ENCODE measurements at regions not wholly inside any gene's neighbourhood (a gene's known extent, or its start where the extent isn't known, plus 50 kb on each side); places are given as distances from the start of the nearest gene placed in this dataset.
"Not testable (repeated sequence)": the region's sequence is repeated elsewhere in the genome, so short reads cannot be mapped to it uniquely, and the experiment has no call there.

DNA sequence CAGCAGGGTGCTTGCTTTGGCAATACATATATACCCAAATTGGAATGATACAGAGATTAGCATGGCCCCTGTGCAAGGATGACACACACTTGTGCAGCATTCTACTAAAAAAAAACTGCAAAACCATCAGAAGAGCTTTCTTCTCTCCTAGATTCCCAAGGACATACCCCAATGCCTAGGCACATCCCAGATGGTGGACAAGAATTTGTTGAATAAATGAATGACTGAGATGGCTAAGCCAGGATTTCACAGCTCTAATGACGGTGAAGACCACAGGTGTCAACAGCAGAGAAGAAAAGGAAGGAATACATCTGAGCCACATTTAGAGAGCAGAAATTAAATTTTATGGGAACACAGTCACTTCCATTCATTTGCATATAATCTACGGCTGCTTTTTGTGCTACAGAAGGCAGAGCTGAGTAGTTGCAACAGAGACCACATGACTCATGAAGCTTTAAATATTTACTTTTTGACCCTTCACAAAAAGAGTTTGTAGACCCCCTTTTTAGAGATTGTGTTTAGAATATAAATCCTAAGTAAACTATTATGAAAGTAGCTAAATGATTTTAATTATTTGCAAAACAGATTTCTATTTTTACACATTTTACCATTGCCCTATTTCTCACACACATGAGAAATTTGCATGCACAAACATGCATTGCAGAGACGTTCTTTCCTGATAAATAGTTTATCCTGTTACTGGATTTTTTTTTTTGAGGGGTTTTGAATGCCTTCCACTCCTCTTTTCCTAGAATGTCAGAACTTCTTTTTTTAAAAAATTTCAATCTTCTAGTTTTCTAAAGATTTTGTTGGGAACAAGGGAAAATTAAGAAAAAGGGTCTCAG, 119.0 kb downstream of the PMAIP1 start:
- H3K27me3 ChIP-seq: no peaks in the 10 kb centered on the region
- no peak for DNase-seq
- no peaks in the 10 kb centered on the region for H3K36me3 ChIP-seq
- H3K9me3 ChIP-seq: no peaks in the 10 kb centered on the region
- no peak overlapping the region for H3K4me3 ChIP-seq

DNA sequence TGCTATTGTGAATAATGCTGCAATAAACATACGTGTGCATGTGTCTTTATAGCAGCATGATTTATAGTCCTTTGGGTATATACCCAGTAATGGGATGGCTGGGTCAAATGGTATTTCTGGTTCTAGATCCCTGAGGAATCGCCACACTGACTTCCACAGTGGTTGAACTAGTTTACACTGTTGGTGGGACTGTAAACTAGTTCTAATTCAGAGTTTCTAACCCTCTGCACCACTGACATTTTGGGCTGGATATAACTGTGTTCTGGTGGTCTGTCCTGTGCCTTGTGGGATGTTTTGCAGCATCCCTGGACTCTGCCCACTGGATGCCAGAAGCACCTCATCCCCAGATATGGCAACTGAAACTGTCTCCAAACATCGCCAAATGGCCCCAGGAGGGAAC, 118.3 kb downstream of the PMAIP1 start:
- H3K4me3 ChIP-seq, H3K36me3 ChIP-seq, H3K27me3 ChIP-seq, H3K9me3 ChIP-seq, DNase-seq: not testable (repeated sequence)

DNA sequence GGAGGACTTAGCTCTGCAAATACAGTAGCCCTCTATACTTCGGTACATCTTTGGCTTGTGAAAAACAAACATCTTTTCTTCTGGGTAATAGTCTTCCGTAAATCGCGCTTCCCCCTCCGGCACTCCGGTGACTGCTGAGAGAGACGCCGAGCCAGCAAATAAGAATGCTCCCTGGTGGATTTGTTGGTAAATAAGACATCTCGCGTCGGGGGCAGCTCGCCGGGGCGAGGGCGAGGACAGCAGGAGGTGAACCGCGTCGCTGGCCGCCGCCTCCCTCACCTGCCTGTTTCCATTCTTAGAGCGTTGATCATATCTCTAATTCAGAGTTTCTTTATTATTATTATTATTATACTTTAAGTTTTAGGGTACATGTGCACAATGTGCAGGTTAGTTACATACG, 117.6 kb downstream of the PMAIP1 start:
- H3K4me3 ChIP-seq: no peak overlapping the region
- H3K36me3 ChIP-seq: no peaks in the 10 kb centered on the region
- DNase-seq: no peak

DNA sequence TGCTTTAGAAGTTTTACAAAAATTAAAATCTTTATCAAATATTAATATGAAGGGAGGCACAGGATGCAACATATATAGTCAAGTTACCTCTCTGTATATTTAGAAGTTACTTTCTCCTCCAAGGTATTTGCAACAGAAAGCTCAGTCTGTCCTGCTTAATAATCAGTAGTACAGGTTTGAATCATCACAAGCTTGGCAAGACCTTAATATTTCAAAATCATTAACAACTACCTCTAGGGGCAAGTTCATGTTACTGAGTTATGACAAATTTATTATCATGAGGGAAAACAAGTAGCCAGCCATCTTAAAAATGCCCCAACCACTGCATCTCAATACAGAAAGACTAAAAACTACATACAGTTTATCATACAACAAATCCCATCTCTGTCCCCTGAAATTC, 116.0 kb downstream of the PMAIP1 start:
- not testable (repeated sequence) for H3K36me3 ChIP-seq, H3K27me3 ChIP-seq, H3K9me3 ChIP-seq, H3K4me3 ChIP-seq, DNase-seq

More for the DNA sequence above, 117.6 kb downstream of the PMAIP1 start:
- no peaks in the 10 kb centered on the region for H3K9me3 ChIP-seq
- no peaks in the 10 kb centered on the region for H3K27me3 ChIP-seq

DNA sequence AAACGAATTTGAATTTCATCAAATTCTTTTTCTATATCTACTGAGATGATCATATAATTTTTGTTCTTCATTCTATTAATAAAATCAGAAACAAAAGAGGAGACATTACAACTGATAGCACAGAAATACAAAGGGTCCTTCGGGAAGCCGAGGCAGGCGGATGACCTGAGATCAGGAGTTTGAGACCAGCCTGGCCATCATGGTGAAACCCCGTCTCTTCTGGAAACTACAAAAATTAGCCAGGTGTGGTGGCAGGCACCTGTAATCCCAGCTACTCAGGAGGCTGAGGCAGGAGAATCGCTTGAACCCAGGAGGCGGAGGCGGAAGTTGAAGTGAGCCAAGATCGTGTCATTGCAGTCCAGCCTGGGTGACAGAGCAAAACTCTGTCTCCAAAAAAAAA, 113.4 kb downstream of the PMAIP1 start:
- H3K4me3 ChIP-seq, H3K9me3 ChIP-seq, H3K27me3 ChIP-seq, DNase-seq, H3K36me3 ChIP-seq: not testable (repeated sequence)

DNA sequence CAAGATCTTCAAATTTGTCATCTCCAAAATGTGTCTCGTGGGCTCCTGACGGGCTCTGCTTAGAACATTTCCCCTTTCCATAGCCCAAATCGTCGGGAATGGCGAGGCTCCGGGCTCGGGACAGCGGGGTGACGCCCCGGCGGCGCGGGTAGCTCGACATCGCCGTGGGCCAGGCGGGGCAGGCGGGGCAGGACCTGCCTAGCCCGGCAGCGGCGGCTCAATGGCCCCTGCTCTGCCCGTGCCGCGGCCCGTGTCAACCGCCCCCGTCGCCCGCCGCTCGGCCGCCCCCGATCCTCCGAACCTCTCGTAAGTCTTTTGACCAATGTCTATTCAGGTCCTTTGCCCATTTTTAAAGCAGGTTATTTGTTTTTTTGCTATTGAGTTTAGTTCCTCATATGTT, 111.2 kb downstream of the PMAIP1 start:
- Histone ChIP-seq H3K27me3 (no peaks in the 10 kb centered on the region), H3K36me3 (no peaks in the 10 kb centered on the region), H3K4me3 (no peak overlapping the region), H3K9me3 (no peaks in the 10 kb centered on the region)
- DNase-seq: no peak

DNA sequence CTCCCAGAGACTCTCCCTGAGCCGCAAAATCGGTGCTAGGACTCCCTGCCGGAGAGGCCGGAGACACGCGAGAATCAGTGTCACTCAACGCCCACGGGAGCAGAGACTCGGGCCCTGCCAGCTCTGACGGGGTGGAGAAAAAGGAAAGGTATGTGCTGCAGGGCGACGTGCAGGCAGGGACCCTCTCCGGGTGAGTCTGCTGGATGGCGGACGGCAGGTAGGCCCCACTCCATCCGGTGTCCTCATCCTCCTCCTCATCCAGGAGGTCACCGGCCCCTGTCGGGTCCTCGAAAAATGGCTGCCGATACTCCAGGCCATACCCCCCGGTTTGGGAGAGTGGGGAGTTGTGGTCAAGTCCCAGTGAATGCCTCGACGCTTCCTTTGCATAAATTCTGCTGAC, 110.7 kb downstream of the PMAIP1 start:
- H3K27me3 ChIP-seq: no peaks in the 10 kb centered on the region
- H3K9me3 ChIP-seq: no peaks in the 10 kb centered on the region
- H3K36me3 ChIP-seq: no peaks in the 10 kb centered on the region
- H3K4me3 ChIP-seq: no peak overlapping the region
- no peak for DNase-seq

DNA sequence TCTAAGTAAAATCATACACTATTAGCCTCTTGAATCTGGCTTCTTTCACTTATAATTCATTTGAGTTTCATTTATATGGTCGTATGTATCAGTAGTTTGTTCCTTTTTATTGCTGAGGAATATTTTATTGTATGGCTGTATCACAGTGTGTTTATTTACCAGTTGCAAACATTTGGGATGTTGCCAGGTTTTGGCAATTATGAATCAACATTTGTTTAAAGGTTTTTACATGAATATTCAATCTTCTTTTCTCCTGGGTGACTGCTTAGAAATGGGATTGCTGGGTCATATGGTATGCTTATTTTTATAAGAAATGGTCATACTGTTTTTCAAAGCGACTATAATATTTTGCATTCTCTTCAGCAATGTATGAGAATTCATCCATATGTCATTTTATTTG, 107.9 kb downstream of the PMAIP1 start:
- no peak overlapping the region for H3K4me3 ChIP-seq
- no peaks in the 10 kb centered on the region for H3K9me3 ChIP-seq
- no peaks in the 10 kb centered on the region for H3K27me3 ChIP-seq
- H3K36me3 ChIP-seq: no peaks in the 10 kb centered on the region
- DNase-seq: no peak

DNA sequence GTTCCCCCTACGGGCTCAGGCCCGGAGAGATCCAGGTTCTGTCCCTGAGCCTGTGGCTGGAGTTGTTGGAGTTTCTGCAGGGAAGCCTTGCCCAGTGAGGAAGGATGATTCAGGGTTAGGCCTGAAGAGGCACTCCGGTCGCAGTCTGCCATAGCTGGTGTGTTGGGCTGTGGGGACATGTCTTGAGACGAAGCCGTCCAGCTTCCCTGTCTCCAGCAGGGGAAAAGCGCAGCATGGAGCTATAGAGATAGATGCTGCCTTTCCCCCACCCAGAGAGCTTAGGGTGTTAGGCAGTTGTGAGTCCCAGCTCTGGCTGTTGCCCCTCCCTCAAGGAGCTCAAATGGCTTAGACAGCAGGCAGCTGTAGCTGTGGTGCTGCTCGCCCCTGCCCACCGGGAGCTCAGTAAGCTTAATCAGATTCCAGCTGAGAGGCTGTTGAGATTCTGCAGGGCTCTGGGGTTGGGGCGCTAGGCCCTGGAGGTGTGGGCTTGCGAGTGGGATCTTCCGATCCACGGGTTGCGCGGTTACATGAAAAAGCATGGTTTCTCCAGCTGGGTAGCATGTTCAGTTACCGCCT, 103.9 kb downstream of the PMAIP1 start:
- Histone ChIP-seq H3K27me3 (no peaks in the 10 kb centered on the region), H3K4me3 (no peak overlapping the region), H3K36me3 (no peaks in the 10 kb centered on the region), H3K9me3 (no peaks in the 10 kb centered on the region)
- DNase-seq: no peak

DNA sequence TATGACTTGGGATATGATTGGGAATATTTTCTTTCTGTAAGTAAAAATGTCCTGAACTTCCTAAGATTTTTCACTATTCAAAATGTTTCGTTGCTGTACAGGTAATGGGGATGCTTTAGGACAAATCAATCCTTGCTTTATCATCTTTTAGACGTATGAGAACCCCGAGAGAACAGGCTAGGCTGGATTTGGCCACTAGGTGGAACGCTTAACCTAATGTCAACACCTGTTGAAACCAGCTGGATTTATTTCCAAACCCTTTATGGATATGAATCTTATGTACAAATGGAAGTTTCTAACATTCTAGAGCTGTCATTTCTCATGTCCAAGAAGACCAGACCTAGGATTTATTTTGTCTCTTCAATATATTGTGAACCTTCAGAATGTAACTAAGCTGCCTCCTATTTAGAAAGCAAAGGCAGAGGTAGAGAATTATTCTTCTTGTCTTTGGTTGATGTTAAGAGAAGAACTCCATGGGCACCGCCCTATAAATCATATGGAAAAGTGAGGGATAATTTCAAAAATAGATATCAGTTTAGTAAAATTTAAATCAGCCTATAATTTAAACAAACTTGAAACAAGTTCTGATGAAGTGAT, 96.7 kb downstream of the PMAIP1 start:
- DNase-seq: peak; percentile 21
- Histone ChIP-seq H3K36me3 (no peaks in the 10 kb centered on the region), H3K4me3 (no peak overlapping the region), H3K27me3 (no peaks in the 10 kb centered on the region; the same call in 1 of the 2 replicates), H3K9me3 (no peaks in the 10 kb centered on the region)

DNA sequence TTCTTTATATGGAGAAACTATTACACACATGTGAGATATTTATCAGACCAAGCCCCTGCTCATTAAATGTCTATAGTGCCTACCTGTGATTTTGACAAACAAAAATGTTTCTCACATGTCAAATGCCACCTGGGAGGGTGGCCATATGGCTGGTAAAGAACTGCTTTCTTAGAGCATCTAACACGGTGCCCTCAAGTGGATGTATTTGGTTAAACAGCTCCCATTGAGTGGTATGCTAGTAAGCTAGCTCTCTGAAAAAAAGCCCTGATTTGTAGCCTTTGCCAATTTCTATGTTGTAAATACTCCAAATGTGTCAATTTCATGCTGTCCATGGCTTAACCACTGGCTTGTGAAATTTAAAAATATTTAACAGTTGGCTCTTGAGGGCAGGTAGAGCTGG, 94.6 kb downstream of the PMAIP1 start:
- DNase-seq: no peak
- Histone ChIP-seq H3K36me3 (no peaks in the 10 kb centered on the region), H3K9me3 (no peaks in the 10 kb centered on the region), H3K4me3 (no peak overlapping the region), H3K27me3 (peaks cover 2% of the 10 kb centered on the region; the same call in 1 of the 2 replicates)

DNA sequence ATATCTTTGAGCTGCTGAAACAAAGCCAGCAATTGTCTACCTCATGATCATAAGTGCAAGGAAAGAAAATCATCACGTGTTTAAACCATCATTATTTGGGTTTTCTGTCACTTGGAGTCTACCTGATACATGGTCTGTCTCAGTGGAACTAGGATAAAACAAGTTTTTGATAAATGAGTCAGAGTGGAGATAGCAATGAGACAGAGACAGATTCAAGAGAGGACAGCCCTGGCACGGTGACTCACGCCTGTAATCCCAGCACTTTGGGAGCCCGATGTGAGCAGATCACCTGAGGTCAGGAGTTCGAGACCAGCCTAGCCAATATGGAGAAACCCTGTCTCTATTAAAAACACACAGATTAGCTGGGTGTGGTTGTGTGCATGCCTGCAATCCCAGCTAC, 93.8 kb downstream of the PMAIP1 start:
- H3K4me3 ChIP-seq: no peak overlapping the region
- no peaks in the 10 kb centered on the region for H3K36me3 ChIP-seq
- no peaks in the 10 kb centered on the region for H3K9me3 ChIP-seq
- peaks cover 5% of the 10 kb centered on the region for H3K27me3 ChIP-seq
- no peak for DNase-seq

DNA sequence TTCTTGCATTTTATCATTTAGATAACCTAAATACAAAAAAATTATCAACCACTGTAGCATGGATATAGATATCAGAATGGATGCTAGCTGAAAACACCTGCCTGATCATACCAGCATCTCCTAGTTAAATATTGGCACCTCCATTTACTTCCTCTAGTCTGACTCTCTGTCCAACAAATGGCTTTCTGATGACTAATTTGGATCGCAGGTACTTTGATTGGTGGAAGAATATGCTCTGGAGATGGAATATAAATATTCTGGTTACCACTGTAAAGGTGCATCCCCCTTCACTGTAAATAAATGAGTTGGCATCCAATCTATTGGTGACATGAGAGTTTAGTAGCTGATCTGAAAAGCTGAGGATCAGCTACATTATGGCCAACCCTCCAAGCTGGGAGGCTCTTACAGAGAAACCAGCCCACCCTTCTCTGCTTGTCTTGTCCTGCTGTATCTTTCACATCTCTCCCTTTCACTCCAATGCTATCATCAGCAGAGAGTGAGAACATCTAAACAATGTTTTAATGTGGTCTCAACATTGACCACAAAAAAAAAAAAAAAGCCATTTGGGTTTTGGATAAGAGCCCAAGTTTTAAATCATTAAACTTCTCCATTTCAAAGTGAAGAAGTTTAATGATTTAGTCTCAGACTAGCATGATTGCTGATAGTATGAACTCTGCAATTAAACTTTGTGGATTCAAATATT, 90.5 kb downstream of the PMAIP1 start:
- Histone ChIP-seq H3K27me3 (peaks cover 5% of the 10 kb centered on the region), H3K4me3 (no peak overlapping the region), H3K36me3 (no peaks in the 10 kb centered on the region), H3K9me3 (no peaks in the 10 kb centered on the region)
- DNase-seq: no peak

DNA sequence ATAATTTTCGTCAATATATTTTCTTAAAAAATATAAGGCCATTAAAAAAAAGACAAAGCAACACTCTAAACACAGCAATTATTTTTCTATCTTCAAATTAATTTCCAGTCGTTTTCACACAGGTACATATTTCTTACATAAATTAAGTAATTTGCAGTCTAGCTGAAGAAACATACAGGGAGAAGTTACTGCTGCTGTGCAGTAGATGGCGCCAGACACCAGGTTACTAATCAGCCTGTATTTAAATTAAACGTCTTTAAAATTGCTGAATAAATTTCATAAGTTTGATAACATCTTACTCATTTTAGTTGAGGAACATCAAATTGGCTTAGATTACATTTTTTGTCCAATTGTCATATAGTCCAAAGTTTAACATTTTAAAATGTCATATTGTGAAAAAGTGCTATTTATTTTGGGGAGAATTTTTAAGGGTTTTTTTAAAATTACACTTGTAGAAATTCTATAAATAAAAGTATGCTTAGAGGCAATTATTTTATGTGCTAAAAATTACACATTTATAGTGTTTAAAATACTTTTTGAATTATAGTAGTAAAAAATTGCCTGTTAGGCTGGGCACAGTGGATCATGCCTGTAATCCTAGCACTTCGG, 88.4 kb downstream of the PMAIP1 start:
- Histone ChIP-seq H3K27me3 (peaks cover 5% of the 10 kb centered on the region), H3K4me3 (no peak overlapping the region), H3K36me3 (no peaks in the 10 kb centered on the region), H3K9me3 (no peaks in the 10 kb centered on the region)
- peak; percentile 6 for DNase-seq

DNA sequence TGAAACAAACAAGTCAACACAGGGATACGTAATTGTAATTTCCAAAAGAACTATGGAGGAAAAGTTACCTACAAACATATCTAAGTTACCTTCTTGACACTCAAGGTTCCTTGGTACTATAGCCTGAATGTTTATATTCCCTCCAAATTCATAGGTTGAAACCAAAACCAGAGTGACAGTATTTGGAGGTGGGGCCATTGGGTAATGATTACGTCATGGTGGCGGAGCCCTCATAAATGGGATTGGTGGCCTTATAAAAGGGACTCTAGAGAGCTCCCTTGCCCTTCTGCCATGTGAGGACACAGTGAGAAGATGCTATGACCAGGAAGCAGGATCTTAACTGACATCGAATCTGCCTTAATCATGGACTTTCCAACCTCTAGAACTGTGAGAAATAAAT, 87.3 kb downstream of the PMAIP1 start:
- Histone ChIP-seq H3K9me3 (no peaks in the 10 kb centered on the region), H3K27me3 (peaks cover 5% of the 10 kb centered on the region), H3K4me3 (no peak overlapping the region), H3K36me3 (no peaks in the 10 kb centered on the region)
- no peak for DNase-seq

DNA sequence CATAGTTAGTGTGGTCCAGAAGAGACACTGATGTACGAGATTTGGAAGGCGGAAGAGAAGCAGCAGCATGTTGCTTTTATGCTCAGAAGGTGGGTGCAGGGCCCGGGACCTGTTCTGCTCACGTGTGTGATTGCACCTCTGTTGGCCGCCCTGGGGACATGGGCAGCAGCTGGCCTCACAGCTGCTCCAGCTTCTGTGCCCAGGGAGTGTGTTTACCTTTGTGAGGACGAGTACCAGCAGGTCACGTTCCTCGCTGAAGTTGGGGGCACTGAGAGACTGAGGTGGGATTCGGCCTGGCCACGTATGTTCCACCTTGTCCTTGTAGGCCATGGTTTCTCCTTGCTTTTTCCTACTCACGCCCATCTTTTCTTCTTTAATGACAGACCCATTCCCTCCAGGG, 86.3 kb downstream of the PMAIP1 start:
- H3K27me3 ChIP-seq: peaks cover 5% of the 10 kb centered on the region
- no peaks in the 10 kb centered on the region for H3K9me3 ChIP-seq
- H3K4me3 ChIP-seq: no peak overlapping the region
- no peak for DNase-seq
- H3K36me3 ChIP-seq: no peaks in the 10 kb centered on the region

DNA sequence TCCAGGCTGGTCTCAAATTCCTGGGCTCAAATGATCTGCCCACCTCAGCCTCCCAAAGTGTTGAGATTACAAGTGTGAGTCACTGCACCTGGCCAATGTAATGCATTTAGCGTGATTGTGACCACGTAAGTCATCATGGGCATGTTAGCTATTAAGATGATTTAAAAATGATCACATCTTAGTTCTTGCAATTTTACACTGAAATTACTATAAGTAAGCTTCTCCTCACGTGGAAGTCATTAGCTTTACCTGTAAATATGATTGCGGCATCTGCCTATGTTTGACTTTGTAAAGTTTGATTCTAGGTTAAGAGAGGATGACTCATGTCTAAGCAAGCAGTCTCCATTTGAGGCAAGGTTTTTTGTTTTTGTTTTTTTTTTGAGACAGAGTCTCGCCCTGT, 85.5 kb downstream of the PMAIP1 start:
- H3K36me3 ChIP-seq: no peaks in the 10 kb centered on the region
- no peaks in the 10 kb centered on the region for H3K9me3 ChIP-seq
- DNase-seq: no peak
- no peak overlapping the region for H3K4me3 ChIP-seq
- H3K27me3 ChIP-seq: peaks cover 3% of the 10 kb centered on the region

Measured in MG63 (cell line).